ENCODE measurements at regions not wholly inside any gene's neighbourhood (a gene's known extent, or its start where the extent isn't known, plus 50 kb on each side); places are given as distances from the start of the nearest gene placed in this dataset.
"Not testable (repeated sequence)": the region's sequence is repeated elsewhere in the genome, so short reads cannot be mapped to it uniquely, and the experiment has no call there.

- TF ChIP-seq CTCF, POLR2A (IDR thresholded peaks at IDR 0.05): not testable (repeated sequence)
Observed at GRCh38 chr5:63083689-63084088, 505.1 kb downstream of the LRRC70 start.

Measured in lower leg skin (tissue), 3 donors.